Thyroid gland (tissue), 4 donors: ENCODE measurements at regions not wholly inside any gene's neighbourhood (a gene's known extent, or its start where the extent isn't known, plus 50 kb on each side); places are given as distances from the start of the nearest gene placed in this dataset.

Source experiments
- DNase-seq, 2 donors: peaks; one replicate each; pipeline ENCODE4 v3.0.0-alpha.2; 2019
- H3K27ac ChIP-seq, 3 donors: fragments of 200-600 bp; sonication (generic); 1 replicate in 2 of 3; 2 replicates in 1 of 3; pipeline ENCODE4 v1.5.1; 2016 to 2019; ENCODE audit warnings: mild to moderate bottlenecking in 1 of 3, moderate library complexity in 1 of 3
- H3K27me3 ChIP-seq: fragments of 200-600 bp; sonication (generic); one replicate; pipeline ENCODE4 v1.5.1; 2019
- H3K36me3 ChIP-seq, 2 donors: fragments of 200-600 bp; sonication (generic); one replicate each; pipeline ENCODE4 v1.5.1; 2016 to 2019
- H3K4me1 ChIP-seq, 2 donors: fragments of 200-600 bp; sonication (generic); one replicate each; pipeline ENCODE4 v1.5.1; 2017 to 2019
- H3K4me3 ChIP-seq, 3 donors: fragments of 200-600 bp; sonication (generic); replicated peaks in 1 of 3; 1 replicate in 2 of 3; 2 replicates in 1 of 3; pipeline ENCODE4 v1.5.1; 2016; ENCODE audit warnings: mild to moderate bottlenecking in 1 of 3
- H3K9me3 ChIP-seq: fragments of 200-600 bp; sonication (generic); one replicate; pipeline ENCODE4 v1.5.1; 2017
- POLR2A ChIP-seq, 2 donors: fragments of 450-650 bp; IDR thresholded peaks; one replicate each; pipeline ENCODE4 v1.6.1; 2017; ENCODE audit warnings: antibody characterized with exemption in 2 of 2, mild to moderate bottlenecking in 2 of 2, moderate library complexity in 1 of 2
- WGBS, 2 donors: methylation state at CpG; one replicate each; pipeline ENCODE4 v1.1.5; 2017; 5-methylcytosine and 5-hydroxymethylcytosine counted together
- intact Hi-C: fragments of 100-400 bp; cut with DNase I; formaldehyde crosslinking; loops from one replicate; pipeline ENCODE4 v1.15.1; 2023
- TF ChIP-seq, protein P1 (sequence below), 6 experiments: fragments of 200-600 bp in 3 of 6; fragments of 450-650 bp in 3 of 6; sonication (generic) in 3 of 6; IDR thresholded peaks; one replicate each; pipeline ENCODE4 v1.5.1; 2016 to 2019; ENCODE audit warnings: antibody characterized with exemption in 6 of 6, mild to moderate bottlenecking in 2 of 6, inconsistent platforms in 1 of 6, moderate library complexity in 1 of 6

GRCh38 chr2:216574046-216574445 is 59.2 kb upstream of the IGFBP2 start:
- H3K27ac ChIP-seq: no peak overlapping the region
- no peaks in the 10 kb centered on the region for H3K4me1 ChIP-seq
- 76 to 80% methylated on average over 2 of the region's 2 CpGs for WGBS, 2 donors

GRCh38 chr2:216574586-216574985 is 58.6 kb upstream of the IGFBP2 start:
- 94 to 99% methylated on average over 3 of the region's 3 CpGs for WGBS, 2 donors
- no peaks in the 10 kb centered on the region for H3K4me1 ChIP-seq

More at GRCh38 chr2:216574046-216574445, 59.2 kb upstream of the IGFBP2 start:
- DNase-seq: no peak
- intact Hi-C loops: no loop called here
- H3K27me3 ChIP-seq: no peaks in the 10 kb centered on the region
- TF ChIP-seq POLR2A (IDR thresholded peaks at IDR 0.05): no peak
- TF ChIP-seq, protein P1, sequence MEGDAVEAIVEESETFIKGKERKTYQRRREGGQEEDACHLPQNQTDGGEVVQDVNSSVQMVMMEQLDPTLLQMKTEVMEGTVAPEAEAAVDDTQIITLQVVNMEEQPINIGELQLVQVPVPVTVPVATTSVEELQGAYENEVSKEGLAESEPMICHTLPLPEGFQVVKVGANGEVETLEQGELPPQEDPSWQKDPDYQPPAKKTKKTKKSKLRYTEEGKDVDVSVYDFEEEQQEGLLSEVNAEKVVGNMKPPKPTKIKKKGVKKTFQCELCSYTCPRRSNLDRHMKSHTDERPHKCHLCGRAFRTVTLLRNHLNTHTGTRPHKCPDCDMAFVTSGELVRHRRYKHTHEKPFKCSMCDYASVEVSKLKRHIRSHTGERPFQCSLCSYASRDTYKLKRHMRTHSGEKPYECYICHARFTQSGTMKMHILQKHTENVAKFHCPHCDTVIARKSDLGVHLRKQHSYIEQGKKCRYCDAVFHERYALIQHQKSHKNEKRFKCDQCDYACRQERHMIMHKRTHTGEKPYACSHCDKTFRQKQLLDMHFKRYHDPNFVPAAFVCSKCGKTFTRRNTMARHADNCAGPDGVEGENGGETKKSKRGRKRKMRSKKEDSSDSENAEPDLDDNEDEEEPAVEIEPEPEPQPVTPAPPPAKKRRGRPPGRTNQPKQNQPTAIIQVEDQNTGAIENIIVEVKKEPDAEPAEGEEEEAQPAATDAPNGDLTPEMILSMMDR (IDR thresholded peaks at IDR 0.05): no peak
- H3K36me3 ChIP-seq: no peaks in the 10 kb centered on the region
- H3K4me3 ChIP-seq: no peak overlapping the region
- H3K9me3 ChIP-seq: no peaks in the 10 kb centered on the region

DNA sequence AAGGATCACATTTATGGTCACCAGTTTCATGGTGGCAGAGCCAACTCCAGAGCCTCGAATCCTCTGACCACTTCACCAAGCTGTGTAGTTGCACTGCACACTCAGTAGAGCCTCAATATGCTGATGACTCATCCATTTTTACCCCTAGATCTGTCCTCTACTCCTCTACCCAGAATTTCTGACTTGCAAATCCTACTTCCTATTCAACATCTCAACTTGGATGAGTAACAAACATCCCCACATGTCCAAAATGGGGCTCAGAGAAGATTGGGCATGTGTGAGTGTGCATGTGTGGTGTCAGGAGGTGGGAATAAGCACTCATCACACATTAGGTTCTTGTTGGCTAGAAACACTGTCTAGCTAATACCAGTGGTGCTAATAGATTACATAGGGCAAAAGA is 57.8 kb upstream of the IGFBP2 start:
- no peak for TF ChIP-seq POLR2A (IDR thresholded peaks at IDR 0.05)
- TF ChIP-seq, protein P1 (IDR thresholded peaks at IDR 0.05): no peak
- 75 to 92% methylated on average over 1 of the region's 1 CpG for WGBS, 2 donors
- Histone ChIP-seq H3K27ac (no peak overlapping the region), H3K4me3 (no peak overlapping the region), H3K36me3 (no peaks in the 10 kb centered on the region), H3K4me1 (no peaks in the 10 kb centered on the region), H3K9me3 (no peaks in the 10 kb centered on the region), H3K27me3 (no peaks in the 10 kb centered on the region)
- intact Hi-C loops: no loop called here
- DNase-seq: no peak

More at GRCh38 chr2:216574586-216574985, 58.6 kb upstream of the IGFBP2 start:
- H3K9me3 ChIP-seq: no peaks in the 10 kb centered on the region
- intact Hi-C loops: no loop called here
- TF ChIP-seq, protein P1 (IDR thresholded peaks at IDR 0.05): no peak
- TF ChIP-seq POLR2A (IDR thresholded peaks at IDR 0.05): no peak
- no peak overlapping the region for H3K27ac ChIP-seq
- H3K4me3 ChIP-seq: no peak overlapping the region
- DNase-seq: no peak
- H3K27me3 ChIP-seq: no peaks in the 10 kb centered on the region
- H3K36me3 ChIP-seq: no peaks in the 10 kb centered on the region

GRCh38 chr2:216576616-216577015 is 56.6 kb upstream of the IGFBP2 start:
- Histone ChIP-seq H3K9me3 (no peaks in the 10 kb centered on the region), H3K36me3 (no peaks in the 10 kb centered on the region), H3K4me3 (no peak overlapping the region), H3K4me1 (no peaks in the 10 kb centered on the region), H3K27me3 (no peaks in the 10 kb centered on the region), H3K27ac (no peak overlapping the region)
- no peak for DNase-seq
- WGBS, 2 donors: 90 to 94% methylated on average over 4 of the region's 4 CpGs
- intact Hi-C loops: no loop called here
- TF ChIP-seq POLR2A (IDR thresholded peaks at IDR 0.05): no peak
- TF ChIP-seq, protein P1 (IDR thresholded peaks at IDR 0.05): no peak

DNA sequence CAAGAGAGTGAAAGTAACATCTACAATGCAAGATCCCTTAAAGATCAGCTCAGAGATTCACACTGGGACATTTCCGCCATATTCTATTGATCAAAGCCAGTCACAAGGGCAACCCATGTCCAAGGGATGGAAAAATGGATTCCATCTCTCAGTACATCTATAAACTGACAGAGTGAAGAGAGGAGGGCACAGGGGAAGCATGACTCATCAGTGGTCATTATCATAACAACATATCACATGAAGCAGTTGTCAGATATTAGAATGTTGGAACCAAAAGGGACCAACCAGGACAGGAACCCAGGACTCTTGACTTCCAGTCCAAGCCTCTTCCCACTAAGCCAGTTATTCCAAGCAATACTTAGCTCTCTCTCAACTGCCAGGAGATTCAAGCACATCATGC is 54.9 kb upstream of the IGFBP2 start:
- TF ChIP-seq, protein P1 (IDR thresholded peaks at IDR 0.05): no peak
- no peak for TF ChIP-seq POLR2A (IDR thresholded peaks at IDR 0.05)
- Histone ChIP-seq H3K27ac (no peak overlapping the region), H3K4me1 (no peaks in the 10 kb centered on the region), H3K4me3 (no peak overlapping the region), H3K36me3 (no peaks in the 10 kb centered on the region), H3K9me3 (no peaks in the 10 kb centered on the region), H3K27me3 (no peaks in the 10 kb centered on the region)
- intact Hi-C loops: no loop called here
- WGBS, 2 donors: 86 to 94% methylated on average over 1 of the region's 1 CpG
- no peak for DNase-seq
